IMR-90 (cell line): ENCODE measurements at regions not wholly inside any gene's neighbourhood (a gene's known extent, or its start where the extent isn't known, plus 50 kb on each side); places are given as distances from the start of the nearest gene placed in this dataset.
"Not testable (repeated sequence)": the region's sequence is repeated elsewhere in the genome, so short reads cannot be mapped to it uniquely, and the experiment has no call there.

Source experiments
- ATAC-seq: fragments of 200-7000 bp; cut with Tn5 transposase; 2 replicates; pipeline ENCODE4 v1.9.1; 2020; ENCODE audit warnings: low read depth, mild to moderate bottlenecking, moderate library complexity
- BruUV-seq: library from RNA; stranded (reverse); fragments of 400-500 nt; replicated peaks from 2 replicates; lab custom pipeline; 2021; lab: Mats Ljungman, UMichigan
- CTCF ChIA-PET: fragments of 300-600 bp; formaldehyde crosslinking; extraction: SDS; loops from one replicate; lab custom pipeline; 2021; ENCODE audit warnings: antibody characterized with exemption; lab: Yijun Ruan, JAX
- POLR2A ChIA-PET: fragments of 300-600 bp; sonication (Branson Sonifier 250); formaldehyde crosslinking; loops from one replicate; lab custom pipeline; 2022; ENCODE audit warnings: antibody characterized with exemption; ENCODE audit not compliant: unreplicated experiment; lab: Charles Lee
- DNase-seq: peaks from one replicate; pipeline ENCODE4 v3.0.0; 2013
- H2AFZ ChIP-seq: replicated peaks from 2 replicates; pipeline ENCODE3; 2013; ENCODE audit warnings: low read length, mild to moderate bottlenecking; ENCODE audit not compliant: poor library complexity
- H2AK5ac ChIP-seq: 2 replicates; pipeline ENCODE4 v1.6.1; 2013; ENCODE audit warnings: low read depth, low read length, inconsistent platforms
- H2AK9ac ChIP-seq: replicated peaks from 2 replicates; pipeline ENCODE3; 2013; ENCODE audit warnings: mild to moderate bottlenecking, low read depth, low read length, moderate library complexity; ENCODE audit not compliant: poor library complexity
- H2BK120ac ChIP-seq: 2 replicates; pipeline ENCODE4 v1.6.1; 2013; ENCODE audit warnings: low read depth, low read length, inconsistent platforms
- H2BK15ac ChIP-seq: 3 replicates; pipeline ENCODE4 v1.6.1; 2013; ENCODE audit warnings: low read depth, low read length, inconsistent platforms
- H2BK20ac ChIP-seq: 2 replicates; pipeline ENCODE4 v1.6.1; 2013; ENCODE audit warnings: low read depth, mild to moderate bottlenecking, inconsistent platforms, low read length, moderate library complexity
- H2BK5ac ChIP-seq: 2 replicates; pipeline ENCODE4 v1.6.1; 2013; ENCODE audit warnings: mild to moderate bottlenecking, low read depth, low read length, inconsistent platforms; ENCODE audit not compliant: poor library complexity, severe bottlenecking
- H3K14ac ChIP-seq: replicated peaks from 2 replicates; pipeline ENCODE4 v1.6.1; 2013; ENCODE audit warnings: low read depth, low read length, inconsistent platforms
- H3K18ac ChIP-seq: 2 replicates; pipeline ENCODE4 v1.6.1; 2013; ENCODE audit warnings: low read depth, low read length, control low read depth
- H3K23ac ChIP-seq: 2 replicates; pipeline ENCODE4 v1.6.1; 2013; ENCODE audit warnings: low read depth, low read length, inconsistent platforms
- H3K27ac ChIP-seq: 2 replicates; pipeline ENCODE4 v1.5.1; 2013; ENCODE audit warnings: mild to moderate bottlenecking, control low read depth, low read length; ENCODE audit not compliant: insufficient read depth
- H3K27me3 ChIP-seq: 2 replicates; pipeline ENCODE4 v1.6.1; 2013; ENCODE audit warnings: low read length; ENCODE audit not compliant: control insufficient read depth, insufficient read depth
- H3K36me3 ChIP-seq: 2 replicates; pipeline ENCODE4 v1.6.1; 2013; ENCODE audit warnings: low read length, mixed read lengths; ENCODE audit not compliant: control insufficient read depth, insufficient read depth
- H3K4ac ChIP-seq: 2 replicates; pipeline ENCODE4 v1.6.1; 2013; ENCODE audit warnings: low read depth, low read length, inconsistent platforms
- H3K4me1 ChIP-seq: 2 replicates; pipeline ENCODE4 v1.6.1; 2013; ENCODE audit warnings: low read length, mixed read lengths; ENCODE audit not compliant: control insufficient read depth, insufficient read depth
- H3K4me2 ChIP-seq: 2 replicates; pipeline ENCODE4 v1.6.1; 2013; ENCODE audit warnings: low read depth, mild to moderate bottlenecking, control low read depth, low read length, moderate library complexity
- H3K4me3 ChIP-seq: 2 replicates; pipeline ENCODE4 v1.5.1; 2013; ENCODE audit warnings: low read depth, mild to moderate bottlenecking, control low read depth, low read length, moderate library complexity; ENCODE audit not compliant: insufficient read depth
- H3K56ac ChIP-seq: 2 replicates; pipeline ENCODE4 v1.6.1; 2013; ENCODE audit warnings: low read length, inconsistent platforms; ENCODE audit not compliant: insufficient read depth; ENCODE audit errors: extremely low read depth
- H3K79me1 ChIP-seq, 2 experiments: 2 replicates each; pipeline ENCODE4 v1.6.1; 2013; ENCODE audit warnings: low read length in 2 of 2, inconsistent platforms in 1 of 2, low read depth in 1 of 2
- H3K9ac ChIP-seq: 2 replicates; pipeline ENCODE4 v1.6.1; 2013; ENCODE audit warnings: low read depth, low read length, control low read depth
- H3K9me1 ChIP-seq: 2 replicates; pipeline ENCODE4 v1.6.1; 2013; ENCODE audit warnings: low read length, inconsistent platforms; ENCODE audit not compliant: insufficient read depth
- H3K9me3 ChIP-seq: 2 replicates; pipeline ENCODE4 v1.6.1; 2013; ENCODE audit warnings: low read length; ENCODE audit not compliant: control insufficient read depth, insufficient read depth
- H4K20me1 ChIP-seq: 2 replicates; pipeline ENCODE4 v1.6.1; 2013; ENCODE audit warnings: low read length, inconsistent platforms; ENCODE audit not compliant: insufficient read depth
- H4K5ac ChIP-seq: 2 replicates; pipeline ENCODE4 v1.6.1; 2013; ENCODE audit warnings: mild to moderate bottlenecking, low read depth, low read length, control low read depth
- H4K8ac ChIP-seq, 2 experiments: 2 replicates each; pipeline ENCODE4 v1.6.1; 2013; ENCODE audit warnings: low read depth in 2 of 2, low read length in 2 of 2, control low read depth in 1 of 2, inconsistent platforms in 1 of 2
- H4K91ac ChIP-seq: 2 replicates; pipeline ENCODE4 v1.6.1; 2013; ENCODE audit warnings: low read depth, low read length, inconsistent platforms; ENCODE audit not compliant: insufficient read depth
- SMC3 ChIP-seq: fragments of 150-350 bp; IDR thresholded peaks from 2 replicates; pipeline ENCODE4 v1.6.1; 2016; ENCODE audit warnings: low read depth, mild to moderate bottlenecking, antibody characterized with exemption, low read length, moderate library complexity
- WGBS, 2 experiments: methylation state at CpG; one replicate each; pipeline versions ENCODE4 v1.1.5 to v1.1.7; 2013; ENCODE audit warnings: missing lambda C conversion rate in 2 of 2; ENCODE audit not compliant: insufficient read length in 1 of 2; ENCODE audit errors: extremely low coverage in 2 of 2; 5-methylcytosine and 5-hydroxymethylcytosine counted together
- dilution Hi-C: fragments of 300-500 bp; cut with HindIII; formaldehyde crosslinking; loops from one replicate; pipeline ENCODE4 v1.14.3; 2018; ENCODE audit warnings: low sequenced_read_pairs; ENCODE audit not compliant: unreplicated experiment
- in situ Hi-C: fragments of 300-500 bp; cut with MboI; formaldehyde crosslinking; loops from 3 replicates; pipeline ENCODE4 v1.14.3; 2019; ENCODE audit warnings: low sequenced_read_pairs, inconsistent platforms, mixed read lengths
- intact Hi-C: fragments of 100-400 bp; cut with micrococcal nuclease; formaldehyde crosslinking; loops from 2 replicates; pipeline ENCODE4 v1.10.0; 2022
- TF ChIP-seq, protein P1 (sequence below): fragments of 150-350 bp; IDR thresholded peaks from 2 replicates; pipeline ENCODE4 v1.6.1; 2017; ENCODE audit warnings: mild to moderate bottlenecking, antibody characterized with exemption, low read length, low read depth
- TF ChIP-seq, protein P2 (sequence below): conservative IDR thresholded peaks from 2 replicates; pipeline ENCODE4 v1.5.1; 2012; ENCODE audit warnings: mild to moderate bottlenecking, low read depth, low read length, improper control_type of control experiment

DNA sequence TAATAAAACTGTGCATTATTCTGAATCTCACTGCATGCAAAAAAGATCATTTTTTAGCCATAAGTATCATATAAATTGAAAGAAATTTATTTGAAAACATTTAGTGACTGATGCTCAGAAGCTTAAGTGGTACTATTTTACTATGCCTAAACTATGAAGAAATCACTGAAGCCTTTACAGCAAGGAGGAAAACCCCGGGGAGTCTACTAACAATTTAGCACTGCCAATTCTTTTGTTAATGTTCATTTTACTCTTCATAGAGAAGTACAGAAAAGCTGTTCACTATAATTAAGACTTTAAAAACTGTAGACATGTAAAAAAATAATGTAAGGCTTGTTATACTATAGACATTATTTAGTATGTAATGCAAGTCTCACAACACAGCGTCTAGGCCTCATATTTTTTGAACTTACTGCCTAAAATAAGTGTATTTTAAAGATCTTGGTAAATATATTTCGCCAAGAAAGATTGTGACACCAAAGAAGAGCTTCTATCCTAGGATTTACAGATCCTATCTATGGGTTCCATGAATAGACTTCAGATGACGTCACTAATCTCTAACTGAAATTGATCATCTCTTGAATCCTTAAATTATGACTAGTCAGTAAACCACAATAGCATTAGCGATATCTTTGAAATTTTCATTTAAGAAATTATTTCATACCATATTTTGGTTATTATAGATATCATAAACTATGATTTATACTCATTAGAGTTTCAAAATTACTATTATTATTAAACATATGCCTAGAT lies 602.5 kb downstream of the TMA16 start:
- H3K4me2 ChIP-seq, result no peak overlapping the region
- no peak overlapping the region for H3K23ac ChIP-seq
- H2BK5ac ChIP-seq, result no peak overlapping the region
- no peak overlapping the region for H2BK15ac ChIP-seq
- no peak overlapping the region for H3K4me3 ChIP-seq
- intact Hi-C loops, result no loop called here
- no peaks in the 10 kb centered on the region for H3K36me3 ChIP-seq
- no peak overlapping the region for H3K27ac ChIP-seq
- in situ Hi-C loops, result no loop called here
- no CpG with 5 or more reads among the region's 5 CpGs for WGBS, 2 experiments
- H3K9me1 ChIP-seq, result no peaks in the 10 kb centered on the region
- no peak overlapping the region for H3K18ac ChIP-seq
- ChIA-PET POLR2A (no interaction called here), CTCF (no interaction called here)
- no peak overlapping the region for H2AK5ac ChIP-seq
- no peak for ATAC-seq
- no peak overlapping the region for H4K91ac ChIP-seq
- H3K79me1 ChIP-seq, result no peaks in the 10 kb centered on the region
- no peak overlapping the region for H2AFZ ChIP-seq
- no peak overlapping the region for H2AK9ac ChIP-seq
- H3K4ac ChIP-seq, result no peak overlapping the region
- H2BK120ac ChIP-seq, result no peak overlapping the region
- H4K8ac ChIP-seq, result no peak overlapping the region
- H2BK20ac ChIP-seq, result no peak overlapping the region
- DNase-seq, result no peak
- H3K14ac ChIP-seq, result no peak overlapping the region
- no peak for TF ChIP-seq SMC3
- TF ChIP-seq, protein P1, sequence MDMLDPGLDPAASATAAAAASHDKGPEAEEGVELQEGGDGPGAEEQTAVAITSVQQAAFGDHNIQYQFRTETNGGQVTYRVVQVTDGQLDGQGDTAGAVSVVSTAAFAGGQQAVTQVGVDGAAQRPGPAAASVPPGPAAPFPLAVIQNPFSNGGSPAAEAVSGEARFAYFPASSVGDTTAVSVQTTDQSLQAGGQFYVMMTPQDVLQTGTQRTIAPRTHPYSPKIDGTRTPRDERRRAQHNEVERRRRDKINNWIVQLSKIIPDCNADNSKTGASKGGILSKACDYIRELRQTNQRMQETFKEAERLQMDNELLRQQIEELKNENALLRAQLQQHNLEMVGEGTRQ, result no peak
- TF ChIP-seq, protein P2, sequence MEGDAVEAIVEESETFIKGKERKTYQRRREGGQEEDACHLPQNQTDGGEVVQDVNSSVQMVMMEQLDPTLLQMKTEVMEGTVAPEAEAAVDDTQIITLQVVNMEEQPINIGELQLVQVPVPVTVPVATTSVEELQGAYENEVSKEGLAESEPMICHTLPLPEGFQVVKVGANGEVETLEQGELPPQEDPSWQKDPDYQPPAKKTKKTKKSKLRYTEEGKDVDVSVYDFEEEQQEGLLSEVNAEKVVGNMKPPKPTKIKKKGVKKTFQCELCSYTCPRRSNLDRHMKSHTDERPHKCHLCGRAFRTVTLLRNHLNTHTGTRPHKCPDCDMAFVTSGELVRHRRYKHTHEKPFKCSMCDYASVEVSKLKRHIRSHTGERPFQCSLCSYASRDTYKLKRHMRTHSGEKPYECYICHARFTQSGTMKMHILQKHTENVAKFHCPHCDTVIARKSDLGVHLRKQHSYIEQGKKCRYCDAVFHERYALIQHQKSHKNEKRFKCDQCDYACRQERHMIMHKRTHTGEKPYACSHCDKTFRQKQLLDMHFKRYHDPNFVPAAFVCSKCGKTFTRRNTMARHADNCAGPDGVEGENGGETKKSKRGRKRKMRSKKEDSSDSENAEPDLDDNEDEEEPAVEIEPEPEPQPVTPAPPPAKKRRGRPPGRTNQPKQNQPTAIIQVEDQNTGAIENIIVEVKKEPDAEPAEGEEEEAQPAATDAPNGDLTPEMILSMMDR, result no peak
- peaks cover 3% of the 10 kb centered on the region; the same call in 1 of the 2 replicates for H3K9me3 ChIP-seq
- no peaks in the 10 kb centered on the region for H3K27me3 ChIP-seq
- H3K4me1 ChIP-seq, result no peaks in the 10 kb centered on the region
- BruUV-seq, result no TSS peak
- dilution Hi-C loops, result no loop called here
- no peak overlapping the region for H3K9ac ChIP-seq
- H4K5ac ChIP-seq, result no peak overlapping the region
- H3K56ac ChIP-seq, result no peak overlapping the region
- H4K20me1 ChIP-seq, result no peaks in the 10 kb centered on the region

DNA sequence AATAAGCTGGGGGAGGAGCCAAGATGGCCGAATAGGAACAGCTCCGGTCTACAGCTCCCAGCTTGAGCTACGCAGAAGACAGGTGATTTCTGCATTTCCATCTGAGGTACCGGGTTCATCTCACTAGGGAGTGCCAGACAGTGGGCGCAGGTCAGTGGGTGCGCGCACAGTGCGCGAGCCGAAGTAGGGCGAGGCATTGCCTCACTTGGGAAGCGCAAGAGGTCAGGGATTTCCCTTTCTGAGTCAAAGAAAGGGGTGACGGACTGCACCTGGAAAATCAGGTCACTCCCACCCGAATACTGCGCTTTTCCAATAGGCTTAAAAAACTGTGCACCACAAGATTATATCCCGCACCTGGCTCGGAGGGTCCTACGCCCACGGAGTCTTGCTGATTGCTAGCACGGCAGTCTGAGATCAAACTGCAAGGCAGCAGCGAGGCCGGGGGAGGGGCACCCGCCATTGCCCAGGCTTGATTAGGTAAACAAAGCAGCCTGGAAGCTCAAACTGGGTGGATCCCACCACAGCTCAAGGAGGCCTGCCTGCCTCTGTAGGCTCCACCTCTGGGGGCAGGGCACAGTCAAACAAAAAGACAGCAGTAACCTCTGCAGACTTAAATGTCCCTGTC lies 606.4 kb downstream of the TMA16 start:
- WGBS, 2 experiments, result no CpG with 5 or more reads among the region's 23 CpGs
- H4K5ac ChIP-seq, ATAC-seq: not testable (repeated sequence)

More for the DNA sequence above, 606.4 kb downstream of the TMA16 start:
- H3K9me3 ChIP-seq, H2BK120ac ChIP-seq, H2AFZ ChIP-seq, H2BK20ac ChIP-seq, H2AK9ac ChIP-seq, H3K36me3 ChIP-seq, H4K8ac ChIP-seq, POLR2A ChIA-PET, dilution Hi-C loops, H2AK5ac ChIP-seq, H3K9me1 ChIP-seq, H3K4me3 ChIP-seq, H3K18ac ChIP-seq, H3K14ac ChIP-seq, H2BK5ac ChIP-seq, intact Hi-C loops, CTCF ChIA-PET, BruUV-seq, H3K4me2 ChIP-seq, H2BK15ac ChIP-seq, in situ Hi-C loops, H3K23ac ChIP-seq, H3K27ac ChIP-seq, H3K27me3 ChIP-seq, H3K4me1 ChIP-seq, DNase-seq, H3K4ac ChIP-seq, H3K9ac ChIP-seq, H4K20me1 ChIP-seq, H3K56ac ChIP-seq, H3K79me1 ChIP-seq, H4K91ac ChIP-seq: not testable (repeated sequence)
